Heart left ventricle (tissue), 16 donors: ENCODE measurements at regions not wholly inside any gene's neighbourhood (a gene's known extent, or its start where the extent isn't known, plus 50 kb on each side); places are given as distances from the start of the nearest gene placed in this dataset.

Experiments
- ATAC-seq, 4 donors: fragments of 200-7000 bp; cut with Tn5 transposase; one replicate each; pipeline ENCODE4 v1.9.1; 2020 to 2022; ENCODE audit warnings: moderate library complexity in 4 of 4, mild to moderate bottlenecking in 3 of 4, moderate number of reproducible peaks in 1 of 4
- DNase-seq, 5 donors: peaks; one replicate each; pipeline ENCODE4 v3.0.0-alpha.2; 2020
- H3K27ac ChIP-seq, 12 donors: fragments of 200-600 bp; sonication (generic) in 4 of 12; one replicate each; pipeline versions ENCODE4 v1.5.0 to v1.8.0; 2016 to 2022; ENCODE audit warnings: mild to moderate bottlenecking in 2 of 12
- H3K27me3 ChIP-seq, 9 donors: fragments of 200-600 bp; sonication (generic) in 2 of 9; one replicate each; pipeline versions ENCODE4 v1.5.1 to v1.8.0; 2016 to 2022; ENCODE audit warnings: mild to moderate bottlenecking in 3 of 9
- H3K36me3 ChIP-seq, 9 donors: fragments of 200-600 bp; sonication (generic) in 2 of 9; one replicate each; pipeline versions ENCODE4 v1.5.0 to v1.8.0; 2018 to 2022; ENCODE audit warnings: mild to moderate bottlenecking in 2 of 9
- H3K4me1 ChIP-seq, 12 donors: fragments of 200-600 bp; sonication (generic) in 4 of 12; one replicate each; pipeline versions ENCODE4 v1.5.0 to v1.8.0; 2016 to 2022; ENCODE audit warnings: mild to moderate bottlenecking in 3 of 12
- H3K4me3 ChIP-seq, 12 donors: fragments of 200-600 bp; sonication (generic) in 4 of 12; one replicate each; pipeline versions ENCODE4 v1.5.0 to v1.8.0; 2017 to 2022; ENCODE audit warnings: mild to moderate bottlenecking in 9 of 12, moderate library complexity in 4 of 12
- H3K9me3 ChIP-seq, 12 donors: fragments of 200-600 bp; sonication (generic) in 4 of 12; one replicate each; pipeline versions ENCODE4 v1.5.0 to v1.8.0; 2016 to 2022; ENCODE audit warnings: mild to moderate bottlenecking in 1 of 12
- POLR2A ChIP-seq, 2 donors: fragments of 450-650 bp; IDR thresholded peaks; one replicate each; pipeline ENCODE4 v1.6.1; 2017; ENCODE audit warnings: antibody characterized with exemption in 2 of 2, mild to moderate bottlenecking in 2 of 2, moderate library complexity in 2 of 2
- WGBS, 4 donors: extraction: QIAGEN DNeasy Blood & Tissue Kit in 2 of 4; methylation state at CpG; one replicate each; pipeline versions ENCODE4 v1.1.5 to v1.1.7; 2013 to 2018; 5-methylcytosine and 5-hydroxymethylcytosine counted together
- intact Hi-C, 10 donors: fragments of 100-400 bp; cut with DNase I; formaldehyde crosslinking; loops; one replicate each; pipeline versions ENCODE4 v1.11.1 to v1.14.2; 2022
- TF ChIP-seq, protein P1 (sequence below), 12 donors: fragments of 200-600 bp; sonication (generic) in 4 of 12; IDR thresholded peaks; one replicate each; pipeline versions ENCODE4 v1.5.0 to v1.8.0; 2018 to 2022; ENCODE audit warnings: antibody characterized with exemption in 12 of 12, mild to moderate bottlenecking in 5 of 12
- donor health status: ischemic (EF 13 %, LVEDD 7.1; RV severe dilation, severe dysfunction).
- donor health status: healthy with polysubstance abuse.
- donor health status: DM: no; HTN: yes; CAD: no.
- donor health status: DM: no; HTN: no; CAD: no.
- donor health status: ischemic (EF 25% LVEDD 6.9; RV normal size, moderate dysfunction).
- donor health status: ischemic (EF 25% LVEDD 5.7; RV mildly dilated, moderate dysfunction).
- donor health status: healthy.
- donor health status: DM: yes; HTN: yes; CAD: no.
- donor health status: ischemic (EF 35%, LVEDD 5.7; RV mildly dilated, moderate dysfunction).
- donor health status: nonischemic (EF 11% LVEDD 7.7; RV severe dilation, severe dysfunction).
- donor health status: DM: yes; HTN: yes; CAD: no.
- donor health status: PGD.
- donor health status: ischemic (EF 29% LVEDD 5.4; RV normal size, mild dysfunction).
- donor health status: nonischemic (EF 23%, LVEDD 6.1; RV moderate dilation, normal function).

DNA sequence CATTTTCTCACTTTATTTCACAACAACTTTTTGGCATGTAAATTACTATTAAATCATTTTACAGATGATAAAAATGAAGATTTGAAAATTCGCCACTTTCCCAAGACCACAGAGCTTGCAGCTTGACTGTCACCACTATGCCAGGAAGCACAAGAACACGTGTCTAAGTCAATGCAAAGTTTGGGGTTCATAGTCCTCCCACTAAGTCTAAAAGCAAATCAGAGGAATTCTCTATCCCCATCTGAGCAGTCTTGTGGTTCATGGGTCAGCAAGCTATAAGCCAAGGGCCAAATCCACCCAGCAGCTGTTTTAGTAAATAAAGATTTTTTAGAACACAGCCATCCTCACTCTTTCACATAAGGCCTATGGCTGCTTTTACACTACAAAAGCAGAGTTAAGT lies 833.3 kb upstream of the INTU start:
- TF ChIP-seq, protein P1, sequence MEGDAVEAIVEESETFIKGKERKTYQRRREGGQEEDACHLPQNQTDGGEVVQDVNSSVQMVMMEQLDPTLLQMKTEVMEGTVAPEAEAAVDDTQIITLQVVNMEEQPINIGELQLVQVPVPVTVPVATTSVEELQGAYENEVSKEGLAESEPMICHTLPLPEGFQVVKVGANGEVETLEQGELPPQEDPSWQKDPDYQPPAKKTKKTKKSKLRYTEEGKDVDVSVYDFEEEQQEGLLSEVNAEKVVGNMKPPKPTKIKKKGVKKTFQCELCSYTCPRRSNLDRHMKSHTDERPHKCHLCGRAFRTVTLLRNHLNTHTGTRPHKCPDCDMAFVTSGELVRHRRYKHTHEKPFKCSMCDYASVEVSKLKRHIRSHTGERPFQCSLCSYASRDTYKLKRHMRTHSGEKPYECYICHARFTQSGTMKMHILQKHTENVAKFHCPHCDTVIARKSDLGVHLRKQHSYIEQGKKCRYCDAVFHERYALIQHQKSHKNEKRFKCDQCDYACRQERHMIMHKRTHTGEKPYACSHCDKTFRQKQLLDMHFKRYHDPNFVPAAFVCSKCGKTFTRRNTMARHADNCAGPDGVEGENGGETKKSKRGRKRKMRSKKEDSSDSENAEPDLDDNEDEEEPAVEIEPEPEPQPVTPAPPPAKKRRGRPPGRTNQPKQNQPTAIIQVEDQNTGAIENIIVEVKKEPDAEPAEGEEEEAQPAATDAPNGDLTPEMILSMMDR (IDR thresholded peaks at IDR 0.05), result no peak
- TF ChIP-seq POLR2A (IDR thresholded peaks at IDR 0.05), result no peak
- Histone ChIP-seq H3K27me3 (no peaks in the 10 kb centered on the region), H3K27ac (no peak overlapping the region), H3K4me1 (peaks cover 0 to 3% (median 0%) of the 10 kb centered on the region in 12 donors), H3K9me3 (no peaks in the 10 kb centered on the region), H3K36me3 (no peaks in the 10 kb centered on the region), H3K4me3 (no peak overlapping the region)
- 59 to 77% (median 65%) methylated on average over 2 of the region's 2 CpGs for WGBS, 4 donors
- DNase-seq, result no peak
- ATAC-seq, result no peak
- intact Hi-C loops, result loop anchor here in 1 of 10 donors (10.0 kb wide), 1 partner anchor 175 kb away; no protein-coding TSS in a partner anchor

DNA sequence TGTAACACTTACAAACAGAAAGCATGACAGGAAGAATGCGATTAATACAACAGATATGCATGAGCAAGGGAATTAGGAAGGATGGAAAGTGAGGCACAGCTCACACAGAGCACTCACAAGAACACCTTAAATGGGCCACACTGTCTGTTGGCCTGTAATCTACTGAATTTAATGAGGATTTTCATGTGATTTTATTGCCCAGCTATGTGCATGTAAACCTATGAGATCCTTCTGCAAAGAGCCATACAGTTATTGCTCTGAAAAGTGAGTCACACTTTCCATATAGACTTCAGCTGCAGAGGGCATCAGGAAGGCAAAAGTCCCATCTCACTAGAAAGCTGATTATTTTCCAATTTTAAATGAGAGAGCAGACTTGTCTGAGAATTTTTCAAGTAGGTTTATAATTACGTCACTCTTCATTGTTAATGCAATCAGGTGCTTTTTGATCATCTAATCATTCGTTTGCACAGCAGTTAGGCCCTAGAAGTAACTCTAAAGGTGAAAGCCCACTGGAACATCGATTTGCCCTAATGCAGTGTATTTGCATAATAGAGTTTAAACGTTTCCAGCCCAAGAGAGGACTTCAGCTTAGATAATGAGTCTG lies 832.7 kb upstream of the INTU start:
- intact Hi-C loops, result loop anchor here in 1 of 10 donors (10.0 kb wide), 1 partner anchor 175 kb away; no protein-coding TSS in a partner anchor
- ATAC-seq, result no peak
- H3K36me3 ChIP-seq, result no peaks in the 10 kb centered on the region
- H3K4me1 ChIP-seq, result peaks cover 0 to 3% (median 0%) of the 10 kb centered on the region in 12 donors
- TF ChIP-seq, protein P1 (IDR thresholded peaks at IDR 0.05), result no peak
- no peak for TF ChIP-seq POLR2A (IDR thresholded peaks at IDR 0.05)
- H3K27me3 ChIP-seq, result no peaks in the 10 kb centered on the region
- WGBS, 4 donors, result 53 to 65% (median 58%) methylated on average over 5 of the region's 5 CpGs
- DNase-seq, result no peak
- no peak overlapping the region for H3K4me3 ChIP-seq
- no peaks in the 10 kb centered on the region for H3K9me3 ChIP-seq
- H3K27ac ChIP-seq, result no peak overlapping the region

DNA sequence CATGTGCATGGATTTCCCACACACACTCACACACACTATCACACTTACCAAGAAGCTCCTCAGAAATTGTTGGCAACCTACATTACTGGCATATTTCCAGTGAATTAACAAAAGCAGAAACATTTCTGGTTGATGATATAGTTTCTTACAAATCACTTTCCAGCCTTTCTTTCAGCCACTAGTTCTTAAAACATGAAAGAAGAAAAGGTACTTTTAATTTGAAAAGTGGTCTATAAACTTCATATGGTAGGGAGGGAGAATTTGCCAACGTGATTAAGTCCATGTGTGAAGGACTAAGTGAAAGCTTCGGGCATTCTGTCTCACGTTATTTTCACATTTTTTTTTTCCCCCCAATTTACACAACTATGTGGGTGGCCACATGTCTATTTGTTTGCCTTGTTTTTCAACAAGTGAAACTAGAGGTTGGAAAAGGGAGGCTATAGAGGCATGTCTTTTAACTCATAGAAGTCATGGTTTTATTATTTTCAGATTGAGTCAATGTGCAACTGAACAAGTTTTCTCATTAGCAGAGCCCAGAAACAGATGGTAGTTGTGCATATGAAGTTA lies 832.1 kb upstream of the INTU start:
- Histone ChIP-seq H3K27me3 (no peaks in the 10 kb centered on the region), H3K36me3 (no peaks in the 10 kb centered on the region), H3K4me3 (no peak overlapping the region), H3K27ac (no peak overlapping the region), H3K9me3 (no peaks in the 10 kb centered on the region), H3K4me1 (peaks cover 0 to 3% (median 0%) of the 10 kb centered on the region in 12 donors)
- WGBS, 4 donors, result 19 to 34% (median 30%) methylated on average over 3 of the region's 3 CpGs
- no peak for DNase-seq
- no peak for ATAC-seq
- intact Hi-C loops, result no loop called here
- TF ChIP-seq, protein P1 (IDR thresholded peaks at IDR 0.05), result no peak
- TF ChIP-seq POLR2A (IDR thresholded peaks at IDR 0.05), result no peak

DNA sequence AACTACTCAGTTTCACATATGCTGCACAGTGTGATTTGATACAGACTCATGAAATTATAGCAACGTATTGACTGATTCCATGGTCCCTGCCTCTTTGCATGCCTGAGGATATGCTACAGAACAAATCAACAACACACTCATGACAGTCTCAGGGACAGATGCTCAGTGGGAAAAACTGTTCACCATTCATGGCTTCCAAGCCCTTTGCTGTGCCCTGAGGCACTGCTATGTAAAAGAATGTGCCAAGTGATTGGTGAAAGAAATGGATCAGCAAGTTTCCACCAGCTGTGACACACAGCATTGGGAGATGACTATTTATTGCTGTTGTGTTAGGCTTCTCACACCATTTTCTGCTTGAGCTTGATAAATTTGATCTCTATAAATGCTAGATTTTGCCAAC lies 825.6 kb upstream of the INTU start:
- H3K4me3 ChIP-seq, result no peak overlapping the region
- TF ChIP-seq, protein P1 (IDR thresholded peaks at IDR 0.05), result no peak
- no peak for TF ChIP-seq POLR2A (IDR thresholded peaks at IDR 0.05)
- no peaks in the 10 kb centered on the region for H3K4me1 ChIP-seq
- DNase-seq (no peak), ATAC-seq (no peak)
- intact Hi-C loops, result no loop called here
- 47 to 52% (median 48%) methylated on average over 1 of the region's 1 CpG for WGBS, 4 donors
- no peaks in the 10 kb centered on the region for H3K27me3 ChIP-seq
- H3K27ac ChIP-seq, result no peak overlapping the region
- no peaks in the 10 kb centered on the region for H3K9me3 ChIP-seq
- no peaks in the 10 kb centered on the region for H3K36me3 ChIP-seq
